H1 (cell line): ENCODE measurements at regions not wholly inside any gene's neighbourhood (a gene's known extent, or its start where the extent isn't known, plus 50 kb on each side); places are given as distances from the start of the nearest gene placed in this dataset.

Source experiments
- CTCF ChIA-PET: fragments of 300-600 bp; sonication (Branson Sonifier 250); formaldehyde crosslinking; loops from one replicate; lab custom pipeline; 2021; ENCODE audit not compliant: partially characterized antibody; lab: Charles Lee
- POLR2A ChIA-PET: fragments of 300-600 bp; sonication (Branson Sonifier 250); formaldehyde crosslinking; loops from one replicate; lab custom pipeline; 2021; ENCODE audit warnings: inconsistent platforms; ENCODE audit not compliant: partially characterized antibody; lab: Charles Lee
- DNase-seq, 2 experiments: peaks; one replicate each; pipeline versions ENCODE4 v3.0.0 to v3.0.0-alpha.2; 2010 to 2022; ENCODE audit warnings: low spot score in 2 of 2, low read depth in 1 of 2, mixed read lengths in 1 of 2
- FAIRE-seq: peaks from 2 replicates; lab custom pipeline; 2011; peaks lifted over from hg19 to GRCh38; lab: Jason Lieb, UNC
- H2AFZ ChIP-seq: 2 replicates; pipeline ENCODE4 v1.8.1; 2012; ENCODE audit warnings: low read length, inconsistent platforms
- H2AK5ac ChIP-seq: 2 replicates; pipeline ENCODE4 v1.6.1; 2013; ENCODE audit warnings: low read depth, low read length
- H2BK120ac ChIP-seq: replicated peaks from 2 replicates; pipeline ENCODE3; 2013; ENCODE audit warnings: low read depth, low read length, inconsistent platforms
- H2BK12ac ChIP-seq: 2 replicates; pipeline ENCODE4 v1.6.1; 2013; ENCODE audit warnings: low read depth, low read length
- H2BK15ac ChIP-seq: 2 replicates; pipeline ENCODE4 v1.6.1; 2013; ENCODE audit warnings: low read length
- H2BK20ac ChIP-seq: 2 replicates; pipeline ENCODE4 v1.6.1; 2013; ENCODE audit warnings: low read length
- H2BK5ac ChIP-seq: 2 replicates; pipeline ENCODE4 v1.6.1; 2013; ENCODE audit warnings: low read depth, low read length
- H3K14ac ChIP-seq: 2 replicates; pipeline ENCODE4 v1.6.1; 2013; ENCODE audit warnings: inconsistent platforms; ENCODE audit not compliant: insufficient read length
- H3K18ac ChIP-seq: 2 replicates; pipeline ENCODE4 v1.6.1; 2013; ENCODE audit warnings: low read length; ENCODE audit errors: extremely low read depth
- H3K23ac ChIP-seq: 2 replicates; pipeline ENCODE4 v1.6.1; 2013; ENCODE audit warnings: inconsistent platforms; ENCODE audit not compliant: insufficient read length
- H3K23me2 ChIP-seq: 2 replicates; pipeline ENCODE4 v1.6.1; 2013; ENCODE audit warnings: low read depth, low read length
- H3K27ac ChIP-seq: 2 replicates; pipeline ENCODE4 v1.6.1; 2011; ENCODE audit warnings: low read depth, low read length, inconsistent platforms
- H3K27me3 ChIP-seq, 4 experiments: replicated peaks in 1 of 4; 1 replicate in 1 of 4; 2 replicates in 3 of 4; pipeline versions ENCODE4 v1.6.1 to v1.8.1; 2011 to 2013; ENCODE audit warnings: low read length in 3 of 4, mild to moderate bottlenecking in 3 of 4, inconsistent platforms in 2 of 4, mixed read lengths in 2 of 4, moderate library complexity in 1 of 4; ENCODE audit not compliant: control insufficient read depth in 3 of 4, insufficient read depth in 3 of 4; ENCODE audit errors: extremely low read depth in 1 of 4
- H3K36me3 ChIP-seq, 4 experiments: 2 replicates each; pipeline versions ENCODE4 v1.6.1 to v1.8.1; 2011 to 2013; ENCODE audit warnings: mild to moderate bottlenecking in 4 of 4, low read length in 3 of 4, moderate library complexity in 2 of 4, control low read depth in 1 of 4, inconsistent platforms in 1 of 4; ENCODE audit not compliant: insufficient read depth in 4 of 4, control insufficient read depth in 2 of 4
- H3K4ac ChIP-seq: replicated peaks from 2 replicates; pipeline ENCODE3; 2013; ENCODE audit warnings: low read length, low read depth, mixed read lengths, inconsistent platforms; ENCODE audit not compliant: insufficient read length
- H3K4me1 ChIP-seq, 4 experiments: replicated peaks in 1 of 4; 1 replicate in 1 of 4; 2 replicates in 3 of 4; pipeline versions ENCODE4 v1.6.1 to v1.8.1; 2011 to 2013; ENCODE audit warnings: low read length in 3 of 4, inconsistent platforms in 2 of 4, mixed read lengths in 1 of 4; ENCODE audit not compliant: insufficient read depth in 4 of 4, control insufficient read depth in 3 of 4
- H3K4me2 ChIP-seq, 2 experiments: 2 replicates each; pipeline versions ENCODE4 v1.6.1 to v1.8.1; 2011 to 2013; ENCODE audit warnings: low read depth in 2 of 2, low read length in 2 of 2, control low read depth in 1 of 2, inconsistent platforms in 1 of 2, mild to moderate bottlenecking in 1 of 2; ENCODE audit not compliant: insufficient read depth in 1 of 2
- H3K4me3 ChIP-seq, 4 experiments: fragments of 200-600, 300-600 bp in 1 of 4; sonication (generic), shearing (Covaris generic), sonication (Bioruptor Twin) in 1 of 4; 2 replicates each; pipeline versions ENCODE4 v1.5.1 to v1.8.1; 2011 to 2016; ENCODE audit warnings: low read length in 4 of 4, low read depth in 3 of 4, control low read depth in 2 of 4, inconsistent platforms in 2 of 4, mild to moderate bottlenecking in 2 of 4, mixed read lengths in 1 of 4, moderate library complexity in 1 of 4; ENCODE audit not compliant: insufficient read depth in 2 of 4; ENCODE audit errors: extremely low read depth in 1 of 4
- H3K56ac ChIP-seq: replicated peaks from 2 replicates; pipeline ENCODE3; 2013; ENCODE audit warnings: low read depth, mild to moderate bottlenecking, mixed read lengths, low read length, inconsistent platforms; ENCODE audit not compliant: insufficient read length
- H3K79me1 ChIP-seq: 2 replicates; pipeline ENCODE4 v1.6.1; 2013; ENCODE audit warnings: low read depth, low read length, control low read depth
- H3K79me2 ChIP-seq, 2 experiments: 2 replicates each; pipeline versions ENCODE4 v1.6.1 to v1.8.1; 2012 to 2013; ENCODE audit warnings: low read length in 2 of 2, mild to moderate bottlenecking in 2 of 2, inconsistent platforms in 1 of 2; ENCODE audit not compliant: insufficient read depth in 2 of 2, control insufficient read depth in 1 of 2
- H3K9ac ChIP-seq, 4 experiments: replicated peaks in 1 of 4; 1 replicate in 1 of 4; 2 replicates in 3 of 4; pipeline versions ENCODE4 v1.6.1 to v1.8.1; 2011 to 2013; ENCODE audit warnings: low read depth in 3 of 4, low read length in 3 of 4, control low read depth in 2 of 4, mild to moderate bottlenecking in 2 of 4, moderate library complexity in 2 of 4, inconsistent platforms in 1 of 4; ENCODE audit errors: extremely low read depth in 1 of 4
- H3K9me3 ChIP-seq, 2 experiments: 2 replicates each; pipeline versions ENCODE4 v1.6.1 to v1.8.1; 2012 to 2013; ENCODE audit warnings: mild to moderate bottlenecking in 2 of 2, moderate library complexity in 2 of 2, control low read depth in 1 of 2, inconsistent platforms in 1 of 2, low read depth in 1 of 2, low read length in 1 of 2, mixed read lengths in 1 of 2; ENCODE audit not compliant: insufficient read depth in 2 of 2
- H4K20me1 ChIP-seq, 2 experiments: replicated peaks in 1 of 2; 2 replicates each; pipeline versions ENCODE3 to v1.8.1; 2011 to 2013; ENCODE audit warnings: inconsistent platforms in 2 of 2, low read length in 2 of 2, mild to moderate bottlenecking in 1 of 2; ENCODE audit not compliant: insufficient read depth in 2 of 2, control insufficient read depth in 1 of 2
- H4K5ac ChIP-seq: 2 replicates; pipeline ENCODE4 v1.6.1; 2013; ENCODE audit warnings: low read length, low read depth, mixed read lengths, inconsistent platforms; ENCODE audit not compliant: insufficient read length
- H4K8ac ChIP-seq: 2 replicates; pipeline ENCODE4 v1.8.0; 2013; ENCODE audit warnings: mild to moderate bottlenecking, moderate library complexity, low read length, inconsistent platforms; ENCODE audit not compliant: insufficient read depth; ENCODE audit errors: extremely low read depth
- H4K91ac ChIP-seq: replicated peaks from 2 replicates; pipeline ENCODE3; 2013; ENCODE audit warnings: low read length, mixed read lengths, inconsistent platforms; ENCODE audit not compliant: insufficient read length
- ASH2L ChIP-seq: fragments of 200-600, 300-600 bp; sonication (generic); IDR thresholded peaks from one replicate; pipeline ENCODE4 v1.7.1; 2017; ENCODE audit warnings: low read length
- CBX8 ChIP-seq: fragments of 300-800, 300-1000 bp; sonication (generic); IDR thresholded peaks from 2 replicates; pipeline ENCODE4 v1.7.1; 2016; ENCODE audit warnings: low read depth, low read length, borderline replicate concordance
- CHD2 ChIP-seq: IDR thresholded peaks from 2 replicates; pipeline ENCODE4 v1.6.1; 2012; ENCODE audit warnings: low read length, improper control_type of control experiment
- CTBP2 ChIP-seq: IDR thresholded peaks from 2 replicates; pipeline ENCODE4 v1.7.0; 2011; ENCODE audit warnings: borderline replicate concordance, mild to moderate bottlenecking, moderate library complexity, mixed read lengths, low read length; ENCODE audit not compliant: insufficient read depth, insufficient read length
- GABPA ChIP-seq: IDR thresholded peaks from 2 replicates; pipeline ENCODE4 v1.6.1; 2011; ENCODE audit warnings: mild to moderate bottlenecking, low read length, moderate library complexity, borderline replicate concordance; ENCODE audit not compliant: insufficient read depth
- KDM1A ChIP-seq: fragments of 200-600, 300-600 bp; sonication (generic); IDR thresholded peaks from 2 replicates; pipeline ENCODE4 v1.7.1; 2016; ENCODE audit warnings: mild to moderate bottlenecking, low read length, borderline replicate concordance
- MAFK ChIP-seq: IDR thresholded peaks from 2 replicates; pipeline ENCODE4 v1.6.1; 2012; ENCODE audit warnings: low read depth, mild to moderate bottlenecking, improper control_type of control experiment, low read length
- PHF8 ChIP-seq: fragments of 200-600 bp; sonication (generic); conservative IDR thresholded peaks from 2 replicates; pipeline ENCODE4 v1.7.1; 2012; ENCODE audit warnings: low read depth, mild to moderate bottlenecking, inconsistent platforms, low read length, moderate library complexity
- POU5F1 ChIP-seq: IDR thresholded peaks from 2 replicates; pipeline ENCODE4 v1.6.1; 2011; ENCODE audit warnings: low read depth, mild to moderate bottlenecking, low read length, moderate library complexity
- SUZ12 ChIP-seq: fragments of 200-600 bp; sonication (generic); IDR thresholded peaks from 2 replicates; pipeline ENCODE4 v1.6.1; 2012; ENCODE audit warnings: mild to moderate bottlenecking, inconsistent platforms, low read length, moderate library complexity, mixed read lengths
- TAF1 ChIP-seq: IDR thresholded peaks from 2 replicates; pipeline ENCODE4 v1.6.1; 2011; ENCODE audit warnings: mild to moderate bottlenecking, low read depth, low read length
- TCF12 ChIP-seq: IDR thresholded peaks from 2 replicates; pipeline ENCODE4 v1.6.1; 2011; ENCODE audit warnings: low read depth, mild to moderate bottlenecking, low read length
- TEAD4 ChIP-seq: IDR thresholded peaks from 2 replicates; pipeline ENCODE4 v1.6.1; 2012; ENCODE audit warnings: low read depth, low read length, inconsistent platforms, mixed read lengths
- WGBS, 2 experiments: shearing (Covaris generic) in 1 of 2; methylation state at CpG; one replicate each; pipeline versions ENCODE4 v1.1.6 to v1.1.7; 2013 to 2015; ENCODE audit warnings: low lambda C conversion rate in 2 of 2, mixed read lengths in 2 of 2, inconsistent platforms in 1 of 2, low coverage in 1 of 2, missing lambda C conversion rate in 1 of 2; ENCODE audit not compliant: insufficient replicate concordance in 2 of 2, insufficient coverage in 1 of 2, insufficient read length in 1 of 2; ENCODE audit errors: extremely low coverage in 1 of 2, missing lambda C conversion rate in 1 of 2; 5-methylcytosine and 5-hydroxymethylcytosine counted together
- TF ChIP-seq, protein P1 (sequence below): IDR thresholded peaks from 2 replicates; pipeline ENCODE4 v1.6.1; 2012; ENCODE audit warnings: inconsistent platforms

DNA sequence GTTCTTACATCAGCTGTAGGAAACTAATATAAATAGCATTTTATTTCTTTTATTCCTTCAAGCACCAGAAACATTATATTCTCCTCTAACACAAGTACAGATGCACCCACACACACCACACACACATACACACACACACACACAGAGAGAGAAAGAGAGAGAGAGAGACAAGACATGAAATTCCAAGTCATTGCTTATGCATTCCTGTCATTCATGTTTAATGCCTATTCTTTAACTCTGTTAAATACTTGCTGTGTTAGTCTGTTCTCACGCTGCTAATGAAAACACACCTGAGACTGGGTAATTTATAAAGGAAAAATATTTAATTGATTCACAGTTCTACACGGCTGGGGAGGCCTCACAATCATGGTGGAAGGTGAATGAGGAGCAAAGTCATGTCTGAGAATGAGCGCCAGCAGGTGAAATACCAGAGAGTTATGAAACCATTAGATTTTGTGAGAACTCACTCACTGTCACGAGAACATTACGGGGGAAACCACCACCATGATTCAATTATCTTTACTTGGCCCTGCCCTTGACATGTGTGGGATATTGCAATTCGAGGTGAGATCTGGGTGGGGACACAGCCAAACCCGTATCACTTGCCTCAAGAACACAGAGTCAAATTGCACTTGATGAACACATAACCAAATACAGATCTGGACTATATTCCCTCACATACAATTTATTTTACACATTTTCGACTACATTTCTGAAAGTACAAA, 1058.1 kb upstream of the TMPRSS15 start:
- TF ChIP-seq PHF8 (no peak), CBX8 (no peak), POU5F1 (no peak), ASH2L (no peak), GABPA (no peak), TEAD4 (no peak), SUZ12 (no peak), CHD2 (no peak), CTBP2 (no peak), TAF1 (no peak), TCF12 (no peak), KDM1A (no peak), MAFK (no peak)
- TF ChIP-seq, protein P1, sequence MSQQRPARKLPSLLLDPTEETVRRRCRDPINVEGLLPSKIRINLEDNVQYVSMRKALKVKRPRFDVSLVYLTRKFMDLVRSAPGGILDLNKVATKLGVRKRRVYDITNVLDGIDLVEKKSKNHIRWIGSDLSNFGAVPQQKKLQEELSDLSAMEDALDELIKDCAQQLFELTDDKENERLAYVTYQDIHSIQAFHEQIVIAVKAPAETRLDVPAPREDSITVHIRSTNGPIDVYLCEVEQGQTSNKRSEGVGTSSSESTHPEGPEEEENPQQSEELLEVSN, result no peak
- Histone ChIP-seq H3K9me3 (no peaks in the 10 kb centered on the region), H3K18ac (no peak overlapping the region), H2BK12ac (no peak overlapping the region), H4K5ac (no peak overlapping the region), H2BK120ac (no peak overlapping the region), H4K20me1 (no peaks in the 10 kb centered on the region), H3K79me1 (no peaks in the 10 kb centered on the region), H3K14ac (no peak overlapping the region), H3K4me3 (no peak overlapping the region), H2BK20ac (no peak overlapping the region), H3K4me1 (no peaks in the 10 kb centered on the region), H4K8ac (no peak overlapping the region), H2BK5ac (no peak overlapping the region), H2AFZ (0 out of 2 replicates have a peak overlapping the region, but pooled peaks have one; percentile 44), H3K56ac (no peak overlapping the region), H3K4me2 (no peak overlapping the region), H3K9ac (no peak overlapping the region), H3K23ac (no peak overlapping the region), H3K4ac (no peak overlapping the region), H2BK15ac (no peak overlapping the region), H3K27me3 (no peaks in the 10 kb centered on the region), H4K91ac (no peak overlapping the region), H3K27ac (no peak overlapping the region), H2AK5ac (no peak overlapping the region), H3K36me3 (no peaks in the 10 kb centered on the region), H3K79me2 (no peaks in the 10 kb centered on the region), H3K23me2 (no peaks in the 10 kb centered on the region)
- ChIA-PET POLR2A (no interaction called here), CTCF (no interaction called here)
- FAIRE-seq, result no peak
- 92% methylated on average over 8 of the region's 8 CpGs; no CpG with 5 or more reads in 1 of the 2 experiments for WGBS, 2 experiments
- DNase-seq, result no peak
